Activated CD4-positive, alpha-beta memory T cell treated with anti-CD3 and anti-CD28 coated beads, Interleukin-2, amount 10 ng/mL, durations not matched to agents 7 days and 5 days (primary cell): ENCODE measurements at regions not wholly inside any gene's neighbourhood (a gene's known extent, or its start where the extent isn't known, plus 50 kb on each side); places are given as distances from the start of the nearest gene placed in this dataset.

ENCODE experiments used
- CTCF ChIA-PET: fragments of 350-600 bp; sonication (Branson Sonifier 250); formaldehyde crosslinking; loops from one replicate; lab custom pipeline; 2021; ENCODE audit warnings: antibody characterized with exemption, inconsistent platforms; lab: Charles Lee
- POLR2A ChIA-PET: fragments of 350-600 bp; sonication (Branson Sonifier 250); formaldehyde crosslinking; loops from one replicate; lab custom pipeline; 2021; ENCODE audit warnings: antibody characterized with exemption; lab: Charles Lee
- DNase-seq: peaks from one replicate; pipeline ENCODE4 v3.0.0-alpha.2; 2020
- H3K27ac Mint-ChIP-seq: one replicate; pipeline ENCODE4 v1.8.0; 2021; ENCODE audit warnings: mild to moderate bottlenecking, mixed read lengths
- H3K27me3 Mint-ChIP-seq: one replicate; pipeline ENCODE4 v1.8.0; 2021; ENCODE audit warnings: mixed read lengths
- H3K36me3 Mint-ChIP-seq: one replicate; pipeline ENCODE4 v1.8.0; 2021; ENCODE audit warnings: low read depth, mixed read lengths
- H3K4me1 Mint-ChIP-seq: one replicate; pipeline ENCODE4 v1.8.0; 2021; ENCODE audit warnings: mixed read lengths
- H3K4me3 Mint-ChIP-seq: one replicate; pipeline ENCODE4 v1.8.0; 2021; ENCODE audit warnings: mild to moderate bottlenecking, mixed read lengths
- H3K9me3 Mint-ChIP-seq: one replicate; pipeline ENCODE4 v1.8.0; 2021; ENCODE audit warnings: mixed read lengths

DNA sequence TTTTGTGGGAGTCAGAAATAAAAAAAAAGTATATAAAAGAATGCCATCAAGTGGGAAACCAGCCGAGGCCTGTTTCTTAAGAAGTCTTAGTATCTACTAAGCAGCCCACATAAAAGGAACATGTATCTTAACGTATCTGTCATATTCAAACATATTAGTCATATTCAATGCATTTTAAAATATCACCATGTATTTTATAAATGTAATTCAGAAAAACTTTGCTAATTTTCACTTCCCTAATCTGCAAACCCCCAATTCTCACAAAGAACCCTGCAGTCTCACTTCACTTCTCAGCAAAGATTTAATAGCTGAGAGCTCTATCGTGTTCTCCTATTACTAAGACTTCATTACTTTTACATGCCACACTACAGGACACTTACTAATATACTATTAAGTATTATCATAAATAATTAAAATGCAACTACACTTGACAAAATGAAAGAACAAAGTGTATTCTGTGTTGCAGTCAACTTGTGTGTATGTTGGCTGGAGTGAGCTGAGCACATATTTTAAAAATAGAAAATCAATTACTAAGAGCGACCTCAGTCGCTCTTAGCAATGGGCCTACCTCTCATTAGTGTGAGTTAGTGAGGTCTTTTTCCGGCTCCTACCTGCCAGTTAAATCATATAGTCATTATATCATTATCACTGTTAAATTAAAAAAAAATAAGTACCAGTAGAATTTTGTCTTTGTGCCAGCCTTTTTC, 484.3 kb downstream of the LMO4 start:
- Mint-ChIP-seq H3K4me3 (no peak overlapping the region), H3K27me3 (no peaks in the 10 kb centered on the region), H3K27ac (no peak overlapping the region), H3K36me3 (no peaks in the 10 kb centered on the region), H3K9me3 (no peaks in the 10 kb centered on the region), H3K4me1 (no peaks in the 10 kb centered on the region)
- no peak for DNase-seq
- CTCF ChIA-PET = no interaction called here
- POLR2A ChIA-PET = no interaction called here

DNA sequence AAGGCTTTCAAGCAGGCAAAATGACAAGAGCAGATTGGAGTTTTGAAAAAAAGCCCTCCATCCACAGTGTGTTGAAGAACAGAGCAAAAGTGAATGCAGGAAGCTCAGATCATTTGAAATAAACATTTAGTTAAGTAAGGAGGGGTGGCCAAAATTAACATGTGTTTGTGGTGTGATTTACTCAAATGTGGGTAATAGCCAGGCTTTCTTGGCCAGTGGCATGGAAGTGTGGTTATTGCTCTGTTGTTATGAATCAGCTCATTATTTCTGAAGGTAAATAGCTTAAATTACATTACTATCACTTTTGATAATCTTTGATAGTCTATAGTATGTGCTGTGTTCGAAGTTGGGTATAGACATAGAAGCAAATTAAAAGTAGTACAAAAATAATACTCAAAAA, 485.9 kb downstream of the LMO4 start:
- Mint-ChIP-seq H3K27me3 (no peaks in the 10 kb centered on the region), H3K4me3 (no peak overlapping the region), H3K27ac (no peak overlapping the region), H3K9me3 (no peaks in the 10 kb centered on the region), H3K4me1 (no peaks in the 10 kb centered on the region), H3K36me3 (no peaks in the 10 kb centered on the region)
- POLR2A ChIA-PET = no interaction called here
- no peak for DNase-seq
- CTCF ChIA-PET = no interaction called here

DNA sequence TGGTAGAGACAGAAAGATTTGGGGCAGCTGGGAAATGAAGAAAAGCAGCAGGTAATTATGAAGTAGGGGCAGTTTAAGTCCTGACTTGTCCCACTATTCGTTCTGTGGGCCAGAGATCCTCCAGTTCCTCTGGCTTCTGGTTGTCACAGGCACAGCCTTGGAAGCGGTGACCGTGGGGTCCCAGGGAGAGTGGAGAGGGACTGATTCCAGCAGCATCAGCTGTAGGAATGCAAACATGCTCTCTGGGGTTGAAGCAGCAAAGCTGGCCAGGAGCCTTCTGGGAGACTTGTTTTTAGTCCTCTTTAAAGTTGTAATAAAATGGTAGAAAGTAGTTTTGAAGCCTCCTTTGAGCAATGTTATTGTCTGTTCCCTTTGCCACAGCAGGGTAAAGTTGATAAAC, 488.0 kb downstream of the LMO4 start:
- no peak overlapping the region for H3K4me3 Mint-ChIP-seq
- ChIA-PET CTCF (no interaction called here), POLR2A (no interaction called here)
- H3K27me3 Mint-ChIP-seq = no peaks in the 10 kb centered on the region
- DNase-seq = no peak
- no peaks in the 10 kb centered on the region for H3K4me1 Mint-ChIP-seq
- H3K27ac Mint-ChIP-seq = no peak overlapping the region
- H3K9me3 Mint-ChIP-seq = no peaks in the 10 kb centered on the region
- no peaks in the 10 kb centered on the region for H3K36me3 Mint-ChIP-seq

DNA sequence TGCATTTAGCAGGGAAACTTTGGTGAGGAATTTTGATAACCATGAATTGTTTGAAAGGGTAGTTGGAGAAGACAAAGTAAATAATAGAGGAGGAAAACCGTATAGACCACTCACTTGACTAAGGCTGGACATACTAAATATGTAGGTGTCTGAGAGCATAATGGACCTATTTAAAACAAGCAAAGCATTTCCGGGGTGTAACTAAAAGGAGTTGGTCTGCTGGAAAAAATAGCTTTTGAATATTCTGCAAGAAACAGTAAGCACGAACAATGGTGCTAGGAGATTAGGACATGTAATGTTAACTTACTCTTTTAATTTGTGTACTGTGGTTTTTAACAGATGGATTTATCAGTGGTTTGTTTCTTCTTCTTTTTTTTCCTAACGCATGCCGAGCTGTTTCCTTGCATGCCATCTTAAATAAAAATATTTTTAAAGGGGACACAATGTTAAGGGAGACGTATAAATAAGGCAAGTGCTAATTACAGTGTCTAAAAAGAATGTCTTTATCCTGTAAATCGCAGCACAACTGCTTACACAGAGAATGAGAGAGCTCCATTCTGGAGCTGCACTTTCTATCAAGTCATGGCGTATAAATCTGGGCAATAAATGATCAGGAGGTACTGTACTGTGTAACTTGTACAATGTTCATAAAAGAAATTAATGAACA, 492.1 kb downstream of the LMO4 start:
- ChIA-PET CTCF (interaction anchor here (1.3 kb wide), 1 partner anchor 93 kb away, joined by 3 read pairs; no protein-coding TSS in a partner anchor), POLR2A (no interaction called here)
- Mint-ChIP-seq H3K4me3 (no peak overlapping the region), H3K9me3 (no peaks in the 10 kb centered on the region), H3K27ac (no peak overlapping the region), H3K4me1 (no peaks in the 10 kb centered on the region), H3K36me3 (no peaks in the 10 kb centered on the region), H3K27me3 (peaks cover 7% of the 10 kb centered on the region)
- DNase-seq = no peak

DNA sequence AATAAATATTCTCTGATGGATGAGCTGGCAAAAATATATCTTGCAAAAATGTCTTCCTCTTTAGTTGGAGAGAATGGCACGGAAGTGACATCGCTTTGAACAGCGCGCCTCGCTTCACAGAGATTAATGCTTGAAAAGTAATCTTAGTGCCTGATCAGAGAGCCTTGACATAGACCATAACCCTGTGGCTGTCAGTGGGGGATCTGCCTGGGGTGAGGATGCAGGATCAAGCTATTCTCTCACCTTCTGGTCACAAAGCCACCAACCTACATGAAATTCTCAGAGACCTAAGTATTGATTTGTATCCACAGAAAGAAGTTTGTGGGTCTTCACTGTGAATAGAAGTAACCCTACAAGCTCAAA, 492.6 kb downstream of the LMO4 start:
- H3K4me3 Mint-ChIP-seq = no peak overlapping the region
- POLR2A ChIA-PET = no interaction called here
- peaks cover 7% of the 10 kb centered on the region for H3K27me3 Mint-ChIP-seq
- no peaks in the 10 kb centered on the region for H3K9me3 Mint-ChIP-seq
- no peak for DNase-seq
- no peaks in the 10 kb centered on the region for H3K4me1 Mint-ChIP-seq
- H3K36me3 Mint-ChIP-seq = no peaks in the 10 kb centered on the region
- H3K27ac Mint-ChIP-seq = no peak overlapping the region
- CTCF ChIA-PET = interaction anchor here (1.3 kb wide), 1 partner anchor 92 kb away, joined by 3 read pairs; no protein-coding TSS in a partner anchor

DNA sequence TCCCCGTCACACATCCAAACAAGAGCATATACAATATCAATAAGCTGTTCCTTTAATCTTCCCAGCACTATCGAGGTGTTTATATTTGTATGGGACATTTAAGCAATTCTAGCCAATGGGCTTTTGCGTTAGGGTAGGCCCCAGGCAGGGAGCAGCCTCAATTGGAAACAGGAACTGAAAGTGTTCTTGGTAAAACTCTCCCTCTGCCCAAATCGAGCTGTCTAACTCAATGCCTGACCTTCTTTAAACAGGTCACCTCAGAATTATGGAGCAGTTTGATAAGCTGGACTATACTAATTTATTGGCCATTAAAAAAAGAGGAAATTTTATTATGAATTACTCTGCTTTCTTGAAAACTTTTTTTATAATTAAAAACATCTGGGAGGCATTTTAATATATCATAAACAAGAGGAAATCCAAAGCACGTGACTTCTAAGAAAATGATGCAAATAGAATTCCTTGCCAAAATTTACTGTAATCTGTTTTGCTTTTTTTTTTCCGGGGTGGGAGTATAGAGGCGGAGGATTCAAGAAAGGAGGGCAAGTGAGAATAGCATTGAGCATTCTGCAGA, 498.1 kb downstream of the LMO4 start:
- DNase-seq = no peak
- POLR2A ChIA-PET = no interaction called here
- H3K4me1 Mint-ChIP-seq = no peaks in the 10 kb centered on the region
- H3K36me3 Mint-ChIP-seq = no peaks in the 10 kb centered on the region
- H3K9me3 Mint-ChIP-seq = no peaks in the 10 kb centered on the region
- H3K27ac Mint-ChIP-seq = no peak overlapping the region
- H3K4me3 Mint-ChIP-seq = no peak overlapping the region
- CTCF ChIA-PET = no interaction called here
- H3K27me3 Mint-ChIP-seq = peaks cover 7% of the 10 kb centered on the region

DNA sequence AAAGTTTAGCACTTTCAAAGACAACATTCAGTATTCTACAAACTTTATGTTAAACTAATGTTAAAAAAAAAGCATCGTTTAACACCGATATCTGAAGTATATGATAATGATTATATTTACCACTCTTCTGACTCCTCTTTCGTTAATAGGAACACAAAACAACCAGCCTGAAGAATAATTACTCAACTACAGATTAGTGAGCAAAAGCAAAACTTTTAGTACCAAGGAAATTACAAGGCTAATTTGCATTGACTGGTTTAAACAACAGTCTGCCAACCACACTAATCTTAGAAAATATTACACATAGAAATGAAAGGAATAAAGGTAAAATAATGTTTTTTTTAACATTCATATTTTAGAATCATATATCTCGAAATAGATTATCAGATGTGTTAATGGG, 500.7 kb downstream of the LMO4 start:
- CTCF ChIA-PET = no interaction called here
- POLR2A ChIA-PET = no interaction called here
- Mint-ChIP-seq H3K9me3 (no peaks in the 10 kb centered on the region), H3K27me3 (peaks cover 2% of the 10 kb centered on the region), H3K4me3 (no peak overlapping the region), H3K27ac (no peak overlapping the region), H3K36me3 (no peaks in the 10 kb centered on the region), H3K4me1 (no peaks in the 10 kb centered on the region)
- no peak for DNase-seq

DNA sequence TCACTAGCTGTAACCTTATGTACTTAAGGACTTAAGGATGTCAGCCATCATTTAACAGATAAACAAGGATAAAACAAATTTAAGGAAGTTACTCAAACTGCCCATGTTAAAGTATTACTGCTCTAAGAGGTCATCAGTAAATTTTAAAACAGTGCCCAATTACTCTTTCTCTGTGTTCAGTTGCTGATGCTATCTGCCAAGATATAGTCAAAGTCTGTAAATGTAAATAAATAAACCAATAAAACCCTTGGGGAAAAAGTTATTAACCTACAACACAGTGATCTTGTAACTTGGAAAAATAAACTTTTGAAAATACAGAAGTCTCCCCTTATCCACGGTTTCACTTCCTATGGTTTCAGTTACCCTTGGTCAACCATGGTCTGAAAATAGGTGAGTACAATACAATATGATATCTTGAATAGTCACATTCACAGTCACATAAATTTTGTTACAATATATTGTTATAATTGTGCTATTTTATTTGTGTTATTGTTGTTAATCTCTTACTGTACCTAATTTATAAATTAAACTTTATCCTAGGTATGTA, 501.8 kb downstream of the LMO4 start:
- Mint-ChIP-seq H3K4me3 (no peak overlapping the region), H3K9me3 (no peaks in the 10 kb centered on the region), H3K27ac (no peak overlapping the region), H3K36me3 (no peaks in the 10 kb centered on the region), H3K4me1 (no peaks in the 10 kb centered on the region), H3K27me3 (no peaks in the 10 kb centered on the region)
- ChIA-PET POLR2A (no interaction called here), CTCF (no interaction called here)
- no peak for DNase-seq

DNA sequence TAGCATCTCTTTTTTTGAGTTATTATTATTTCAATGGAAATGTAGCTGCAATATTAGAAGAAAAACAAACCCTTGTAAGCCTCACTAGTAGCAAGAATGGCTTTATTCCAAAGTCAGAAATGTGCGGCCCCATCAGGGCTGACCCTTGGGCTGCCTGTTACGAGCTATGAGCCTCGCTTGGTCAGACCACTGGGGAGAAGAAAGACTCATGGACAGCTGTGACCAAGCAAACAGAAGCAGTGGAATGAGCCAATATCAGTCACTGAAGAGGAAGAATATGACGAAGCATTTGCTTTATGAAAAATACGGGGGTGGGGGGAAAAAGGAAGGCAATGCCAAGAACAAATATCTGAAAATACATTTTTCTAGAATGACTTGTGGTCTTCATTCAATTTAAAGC, 504.5 kb downstream of the LMO4 start:
- ChIA-PET CTCF (no interaction called here), POLR2A (no interaction called here)
- no peaks in the 10 kb centered on the region for H3K36me3 Mint-ChIP-seq
- no peak for DNase-seq
- H3K27ac Mint-ChIP-seq = no peak overlapping the region
- H3K9me3 Mint-ChIP-seq = no peaks in the 10 kb centered on the region
- H3K4me1 Mint-ChIP-seq = no peaks in the 10 kb centered on the region
- no peak overlapping the region for H3K4me3 Mint-ChIP-seq
- H3K27me3 Mint-ChIP-seq = no peaks in the 10 kb centered on the region

DNA sequence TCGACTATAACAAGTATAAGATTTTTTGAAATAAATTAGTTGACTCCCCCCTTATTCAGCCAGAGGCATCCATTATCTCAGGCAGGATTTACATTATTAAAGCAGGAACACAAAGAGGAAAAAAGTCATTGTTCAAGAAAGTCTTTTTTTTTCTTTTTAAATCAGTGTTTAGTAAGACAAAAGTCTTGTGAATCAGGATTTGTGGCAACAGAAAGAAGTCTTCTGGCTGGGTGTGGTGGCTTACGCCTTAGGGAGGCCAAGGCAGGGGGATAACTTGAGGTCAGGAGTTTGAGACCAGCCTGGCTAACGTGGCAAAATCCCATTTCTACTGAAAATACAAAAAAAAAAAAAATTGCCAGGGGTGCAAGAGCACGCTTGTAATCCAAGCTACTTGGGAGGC, 505.5 kb downstream of the LMO4 start:
- Mint-ChIP-seq H3K36me3 (no peaks in the 10 kb centered on the region), H3K9me3 (no peaks in the 10 kb centered on the region), H3K27me3 (no peaks in the 10 kb centered on the region), H3K27ac (no peak overlapping the region), H3K4me3 (no peak overlapping the region), H3K4me1 (no peaks in the 10 kb centered on the region)
- no peak for DNase-seq
- CTCF ChIA-PET = no interaction called here
- POLR2A ChIA-PET = no interaction called here

DNA sequence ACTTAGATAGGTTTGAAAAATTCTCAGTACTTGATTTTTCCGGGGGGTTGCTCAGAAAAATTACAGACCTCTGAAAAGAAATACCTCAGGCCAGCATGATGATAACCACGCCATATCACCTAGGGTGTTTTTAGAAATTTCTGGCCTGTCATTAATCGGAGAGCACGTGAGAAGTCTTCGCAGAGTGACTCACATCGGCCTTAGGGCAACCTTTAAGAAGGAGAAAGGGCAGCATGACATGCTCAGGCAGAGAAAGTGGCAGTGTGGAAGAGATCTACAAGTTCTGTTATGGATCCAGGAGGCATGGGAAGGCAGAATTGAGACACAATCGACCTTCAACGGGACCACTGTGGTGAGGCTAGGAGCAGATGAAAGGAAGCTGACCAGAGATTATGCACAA, 506.3 kb downstream of the LMO4 start:
- ChIA-PET POLR2A (no interaction called here), CTCF (no interaction called here)
- Mint-ChIP-seq H3K27me3 (no peaks in the 10 kb centered on the region), H3K4me1 (no peaks in the 10 kb centered on the region), H3K36me3 (no peaks in the 10 kb centered on the region), H3K4me3 (no peak overlapping the region), H3K9me3 (no peaks in the 10 kb centered on the region), H3K27ac (no peak overlapping the region)
- no peak for DNase-seq

DNA sequence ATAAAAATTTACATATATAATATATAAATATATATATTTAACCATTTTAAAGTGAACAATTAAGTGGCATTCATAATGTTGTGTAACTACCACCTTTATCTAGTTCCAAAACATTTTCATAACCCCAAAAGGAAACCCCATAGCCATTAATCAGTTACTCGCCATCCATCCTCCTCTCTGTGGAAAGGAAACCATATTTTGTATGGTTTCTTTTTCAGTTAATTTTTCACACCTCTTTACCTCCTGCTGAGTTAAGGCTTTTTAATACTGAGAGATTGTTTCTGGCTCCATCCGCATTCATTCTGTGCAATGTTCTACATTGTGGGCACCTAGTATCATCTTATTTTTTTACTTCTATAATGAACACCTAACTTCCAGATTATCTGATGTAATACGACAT, 512.1 kb downstream of the LMO4 start:
- Mint-ChIP-seq H3K36me3 (no peaks in the 10 kb centered on the region), H3K4me1 (no peaks in the 10 kb centered on the region), H3K4me3 (no peak overlapping the region), H3K27ac (no peak overlapping the region), H3K27me3 (peaks cover 7% of the 10 kb centered on the region), H3K9me3 (no peaks in the 10 kb centered on the region)
- ChIA-PET CTCF (no interaction called here), POLR2A (no interaction called here)
- no peak for DNase-seq

DNA sequence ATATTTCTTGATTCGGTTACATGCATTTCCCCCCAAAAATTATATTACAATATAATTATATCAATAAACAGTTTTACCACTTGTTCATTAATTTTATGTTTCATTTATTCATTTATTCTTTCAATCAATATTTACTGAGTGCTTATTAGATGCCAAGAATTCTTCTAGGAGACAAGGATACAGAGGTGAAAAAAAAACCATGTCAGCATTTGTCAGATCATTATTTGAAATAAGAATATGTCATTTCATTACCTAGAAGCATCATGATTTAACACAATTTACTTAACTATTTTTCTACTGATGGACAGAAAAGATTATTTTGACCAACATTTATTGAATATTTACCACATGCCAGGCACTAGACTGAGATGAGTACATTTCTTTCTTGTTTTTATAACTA, 512.7 kb downstream of the LMO4 start:
- peaks cover 7% of the 10 kb centered on the region for H3K27me3 Mint-ChIP-seq
- ChIA-PET POLR2A (no interaction called here), CTCF (no interaction called here)
- no peak for DNase-seq
- H3K36me3 Mint-ChIP-seq = no peaks in the 10 kb centered on the region
- no peaks in the 10 kb centered on the region for H3K9me3 Mint-ChIP-seq
- H3K4me1 Mint-ChIP-seq = no peaks in the 10 kb centered on the region
- no peak overlapping the region for H3K4me3 Mint-ChIP-seq
- no peak overlapping the region for H3K27ac Mint-ChIP-seq

DNA sequence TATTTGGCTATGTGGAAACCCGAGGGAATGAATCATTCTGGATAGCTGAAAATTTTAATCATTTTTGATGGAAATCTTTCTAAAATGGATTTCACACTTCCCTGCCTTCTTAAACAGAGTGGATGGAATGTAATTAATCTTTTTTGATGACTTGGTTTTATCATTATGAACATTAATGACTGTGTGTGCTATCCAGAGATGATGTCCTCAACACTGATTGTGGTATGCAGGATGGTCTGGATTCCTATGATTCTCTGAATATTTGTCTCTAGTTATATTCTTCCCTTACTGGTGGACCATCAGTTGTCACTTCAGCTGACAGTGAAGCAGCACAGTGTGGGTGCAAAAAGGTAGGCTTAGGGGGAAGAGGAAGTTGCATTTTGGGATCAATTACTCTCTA, 513.5 kb downstream of the LMO4 start:
- no peaks in the 10 kb centered on the region for H3K4me1 Mint-ChIP-seq
- ChIA-PET CTCF (no interaction called here), POLR2A (no interaction called here)
- peaks cover 7% of the 10 kb centered on the region for H3K27me3 Mint-ChIP-seq
- H3K27ac Mint-ChIP-seq = no peak overlapping the region
- H3K36me3 Mint-ChIP-seq = no peaks in the 10 kb centered on the region
- H3K4me3 Mint-ChIP-seq = no peak overlapping the region
- DNase-seq = no peak
- H3K9me3 Mint-ChIP-seq = no peaks in the 10 kb centered on the region
